ENCODE measurements at regions not wholly inside any gene's neighbourhood (a gene's known extent, or its start where the extent isn't known, plus 50 kb on each side); places are given as distances from the start of the nearest gene placed in this dataset.

- TF ChIP-seq CTCF (IDR thresholded peaks at IDR 0.05 in 4 of 5, conservative IDR thresholded peaks at IDR 0.05 in 1 of 5) (no peak), POLR2A (IDR thresholded peaks at IDR 0.05) (no peak)
These were observed 347.2 kb downstream of the NPHP4 start for GRCh38 chr1:5645135-5645399.

Data from gastrocnemius medialis (tissue), 4 donors.